NT2/D1 (cell line): ENCODE measurements at regions not wholly inside any gene's neighbourhood (a gene's known extent, or its start where the extent isn't known, plus 50 kb on each side); places are given as distances from the start of the nearest gene placed in this dataset.
"Not testable (repeated sequence)": the region's sequence is repeated elsewhere in the genome, so short reads cannot be mapped to it uniquely, and the experiment has no call there.

Experiments
- DNase-seq: peaks from one replicate; pipeline ENCODE4 v3.0.0-alpha.2; 2011; ENCODE audit warnings: low read depth, low spot score
- H3K27me3 ChIP-seq: 2 replicates; pipeline ENCODE4 v1.6.0; 2011; ENCODE audit warnings: mild to moderate bottlenecking; ENCODE audit not compliant: insufficient read length, insufficient read depth
- H3K36me3 ChIP-seq: 2 replicates; pipeline ENCODE4 v1.6.1; 2011; ENCODE audit warnings: mild to moderate bottlenecking, low read length, mixed read lengths; ENCODE audit not compliant: insufficient read depth, insufficient read length
- H3K4me1 ChIP-seq: 2 replicates; pipeline ENCODE4 v1.5.1; 2011; ENCODE audit not compliant: insufficient read depth, insufficient read length
- H3K4me3 ChIP-seq: 2 replicates; pipeline ENCODE4 v1.5.1; 2011; ENCODE audit warnings: low read depth; ENCODE audit not compliant: insufficient read length
- H3K9ac ChIP-seq: 2 replicates; pipeline ENCODE4 v1.6.0; 2011; ENCODE audit warnings: low read depth; ENCODE audit not compliant: insufficient read length
- H3K9me3 ChIP-seq: 2 replicates; pipeline ENCODE4 v1.5.1; 2011; ENCODE audit warnings: mild to moderate bottlenecking, low read length; ENCODE audit not compliant: insufficient read depth
- SUZ12 ChIP-seq: IDR thresholded peaks from 2 replicates; pipeline ENCODE4 v1.6.1; 2011; ENCODE audit not compliant: insufficient read length, insufficient read depth; ENCODE audit errors: extremely low read depth
- YY1 ChIP-seq: IDR thresholded peaks from 2 replicates; pipeline ENCODE4 v1.6.1; 2011; ENCODE audit not compliant: insufficient read length, insufficient read depth
- ZNF274 ChIP-seq: IDR thresholded peaks from 2 replicates; pipeline ENCODE4 v1.6.1; 2011; ENCODE audit warnings: mild to moderate bottlenecking, low read depth, low read length

- no peak for DNase-seq
- H3K9ac ChIP-seq: no peak overlapping the region
- no peaks in the 10 kb centered on the region for H3K27me3 ChIP-seq
- H3K9me3 ChIP-seq: no peaks in the 10 kb centered on the region
- no peaks in the 10 kb centered on the region for H3K36me3 ChIP-seq
- H3K4me3 ChIP-seq: no peak overlapping the region
- TF ChIP-seq SUZ12 (no peak), YY1 (no peak), ZNF274 (no peak)
- no peaks in the 10 kb centered on the region for H3K4me1 ChIP-seq
These were observed 316.2 kb downstream of the PTPRC start for GRCh38 chr1:198955085-198955484.

GRCh38 chr1:198957044-198957443, 318.2 kb downstream of the PTPRC start:
- Histone ChIP-seq H3K4me1 (no peaks in the 10 kb centered on the region), H3K27me3 (no peaks in the 10 kb centered on the region), H3K4me3 (no peak overlapping the region), H3K9me3 (no peaks in the 10 kb centered on the region), H3K9ac (no peak overlapping the region), H3K36me3 (no peaks in the 10 kb centered on the region)
- TF ChIP-seq ZNF274: no peak
- no peak for TF ChIP-seq SUZ12
- no peak for DNase-seq

- no peak for DNase-seq
- no peaks in the 10 kb centered on the region for H3K9me3 ChIP-seq
- TF ChIP-seq SUZ12: no peak
- no peak for TF ChIP-seq ZNF274
- no peak for TF ChIP-seq YY1
- H3K9ac ChIP-seq: no peak overlapping the region
- no peaks in the 10 kb centered on the region for H3K4me1 ChIP-seq
- no peaks in the 10 kb centered on the region for H3K36me3 ChIP-seq
- no peaks in the 10 kb centered on the region for H3K27me3 ChIP-seq
- no peak overlapping the region for H3K4me3 ChIP-seq
These were observed 320.2 kb downstream of the PTPRC start for GRCh38 chr1:198959032-198959431.

- no peaks in the 10 kb centered on the region for H3K4me1 ChIP-seq
- no peak for DNase-seq
- H3K9ac ChIP-seq: no peak overlapping the region
These were observed 320.8 kb downstream of the PTPRC start for GRCh38 chr1:198959676-198960075.

GRCh38 chr1:198963796-198964195, 325.0 kb downstream of the PTPRC start:
- H3K9ac ChIP-seq, DNase-seq, H3K27me3 ChIP-seq, H3K9me3 ChIP-seq, H3K36me3 ChIP-seq, H3K4me1 ChIP-seq, H3K4me3 ChIP-seq: not testable (repeated sequence)

More at GRCh38 chr1:198959676-198960075, 320.8 kb downstream of the PTPRC start:
- no peaks in the 10 kb centered on the region for H3K27me3 ChIP-seq
- no peaks in the 10 kb centered on the region for H3K36me3 ChIP-seq
- H3K4me3 ChIP-seq: no peak overlapping the region
- no peaks in the 10 kb centered on the region for H3K9me3 ChIP-seq
- TF ChIP-seq YY1: no peak
- TF ChIP-seq SUZ12: no peak
- no peak for TF ChIP-seq ZNF274

GRCh38 chr1:198966519-198966918, 327.7 kb downstream of the PTPRC start:
- Histone ChIP-seq H3K9me3 (no peaks in the 10 kb centered on the region), H3K4me1 (no peaks in the 10 kb centered on the region), H3K36me3 (no peaks in the 10 kb centered on the region), H3K27me3 (no peaks in the 10 kb centered on the region), H3K4me3 (no peak overlapping the region), H3K9ac (no peak overlapping the region)
- no peak for DNase-seq
- no peak for TF ChIP-seq SUZ12
- TF ChIP-seq YY1: no peak
- no peak for TF ChIP-seq ZNF274

GRCh38 chr1:198967566-198967965, 328.7 kb downstream of the PTPRC start:
- no peak for DNase-seq
- no peak overlapping the region for H3K9ac ChIP-seq
- no peaks in the 10 kb centered on the region for H3K27me3 ChIP-seq
- no peaks in the 10 kb centered on the region for H3K9me3 ChIP-seq
- H3K4me3 ChIP-seq: no peak overlapping the region
- TF ChIP-seq SUZ12 (no peak), ZNF274 (no peak), YY1 (no peak)
- H3K4me1 ChIP-seq: no peaks in the 10 kb centered on the region
- no peaks in the 10 kb centered on the region for H3K36me3 ChIP-seq

GRCh38 chr1:198968866-198969265, 330.0 kb downstream of the PTPRC start:
- Histone ChIP-seq H3K4me1 (no peaks in the 10 kb centered on the region), H3K36me3 (no peaks in the 10 kb centered on the region), H3K4me3 (no peak overlapping the region), H3K9me3 (no peaks in the 10 kb centered on the region), H3K27me3 (no peaks in the 10 kb centered on the region), H3K9ac (no peak overlapping the region)
- no peak for DNase-seq
- no peak for TF ChIP-seq YY1
- no peak for TF ChIP-seq ZNF274
- TF ChIP-seq SUZ12: no peak
